Neuronal stem cell (in vitro differentiated cells): ENCODE measurements at regions not wholly inside any gene's neighbourhood (a gene's known extent, or its start where the extent isn't known, plus 50 kb on each side); places are given as distances from the start of the nearest gene placed in this dataset.

Source experiments
- DNase-seq: peaks from one replicate; pipeline ENCODE4 v3.0.0-alpha.2; 2013; ENCODE audit warnings: low spot score
- H2AFZ ChIP-seq: one replicate; pipeline ENCODE4 v1.6.1; 2013; ENCODE audit warnings: mild to moderate bottlenecking, low read length, inconsistent platforms
- H2AK5ac ChIP-seq: 2 replicates; pipeline ENCODE4 v1.6.1; 2013; ENCODE audit warnings: low read depth, mild to moderate bottlenecking, inconsistent platforms, low read length, moderate library complexity, mixed read lengths
- H2BK120ac ChIP-seq: 2 replicates; pipeline ENCODE4 v1.6.1; 2013; ENCODE audit warnings: low read depth, mild to moderate bottlenecking, inconsistent platforms, low read length, moderate library complexity, mixed read lengths
- H2BK12ac ChIP-seq: one replicate; pipeline ENCODE4 v1.6.1; 2013; ENCODE audit warnings: low read length, inconsistent platforms
- H2BK15ac ChIP-seq: 2 replicates; pipeline ENCODE4 v1.6.1; 2013; ENCODE audit warnings: mild to moderate bottlenecking, low read length, inconsistent platforms, mixed read lengths
- H2BK5ac ChIP-seq: one replicate; pipeline ENCODE4 v1.6.1; 2013; ENCODE audit warnings: inconsistent platforms, mild to moderate bottlenecking, low read length, moderate library complexity
- H3K14ac ChIP-seq: one replicate; pipeline ENCODE4 v1.6.1; 2013; ENCODE audit warnings: low read length, inconsistent platforms
- H3K18ac ChIP-seq: 2 replicates; pipeline ENCODE4 v1.6.1; 2013; ENCODE audit warnings: low read length, inconsistent platforms
- H3K23ac ChIP-seq: 2 replicates; pipeline ENCODE4 v1.6.1; 2013; ENCODE audit warnings: low read depth, mild to moderate bottlenecking, mixed read lengths, low read length, inconsistent platforms; ENCODE audit not compliant: poor library complexity
- H3K27ac ChIP-seq: replicated peaks from 3 replicates; pipeline ENCODE4 v1.5.1; 2013; ENCODE audit warnings: low read length, inconsistent platforms
- H3K27me3 ChIP-seq, 3 experiments: 2 replicates each; pipeline ENCODE4 v1.6.1; 2013; ENCODE audit warnings: low read length in 3 of 3, mild to moderate bottlenecking in 2 of 3, inconsistent platforms in 1 of 3, low read depth in 1 of 3, mixed read lengths in 1 of 3, moderate library complexity in 1 of 3; ENCODE audit not compliant: control insufficient read depth in 3 of 3, insufficient read depth in 3 of 3
- H3K36me3 ChIP-seq, 2 donors: replicated peaks in 1 of 2; 2 replicates each; pipeline ENCODE4 v1.6.1; 2013; ENCODE audit warnings: low read length in 2 of 2; ENCODE audit not compliant: control insufficient read depth in 2 of 2, insufficient read depth in 2 of 2
- H3K4ac ChIP-seq: 2 replicates; pipeline ENCODE4 v1.6.1; 2013; ENCODE audit warnings: inconsistent platforms, mild to moderate bottlenecking, low read length, moderate library complexity
- H3K4me1 ChIP-seq, 2 donors: 1 replicate in 1 of 2; 2 replicates in 1 of 2; pipeline ENCODE4 v1.6.1; 2013; ENCODE audit warnings: low read length in 2 of 2, low read depth in 1 of 2; ENCODE audit not compliant: control insufficient read depth in 2 of 2, insufficient read depth in 1 of 2
- H3K4me2 ChIP-seq: one replicate; pipeline ENCODE4 v1.6.1; 2013; ENCODE audit warnings: mild to moderate bottlenecking, low read length, inconsistent platforms; ENCODE audit not compliant: insufficient read depth, poor library complexity, severe bottlenecking
- H3K4me3 ChIP-seq, 2 donors: 2 replicates each; pipeline ENCODE4 v1.5.1; 2013; ENCODE audit warnings: low read length in 2 of 2, mild to moderate bottlenecking in 2 of 2, inconsistent platforms in 1 of 2, moderate library complexity in 1 of 2
- H3K79me1 ChIP-seq: one replicate; pipeline ENCODE4 v1.6.1; 2013; ENCODE audit warnings: low read depth, mild to moderate bottlenecking, inconsistent platforms, low read length, moderate library complexity
- H3K9ac ChIP-seq: one replicate; pipeline ENCODE4 v1.6.1; 2013; ENCODE audit warnings: mild to moderate bottlenecking, low read depth, low read length, inconsistent platforms; ENCODE audit not compliant: poor library complexity
- H3K9me3 ChIP-seq, 2 donors: replicated peaks in 1 of 2; 2 replicates each; pipeline versions ENCODE3 to v1.6.1; 2013; ENCODE audit warnings: low read length in 2 of 2, mild to moderate bottlenecking in 2 of 2, inconsistent platforms in 1 of 2, low read depth in 1 of 2, mixed read lengths in 1 of 2, moderate library complexity in 1 of 2; ENCODE audit not compliant: control insufficient read depth in 2 of 2, insufficient read depth in 1 of 2
- H4K8ac ChIP-seq: one replicate; pipeline ENCODE4 v1.6.1; 2013; ENCODE audit warnings: low read depth, mild to moderate bottlenecking, inconsistent platforms, low read length, moderate library complexity
- H4K91ac ChIP-seq: one replicate; pipeline ENCODE4 v1.6.1; 2013; ENCODE audit warnings: low read length, low read depth, mild to moderate bottlenecking, inconsistent platforms; ENCODE audit not compliant: poor library complexity
- WGBS, 2 donors: extraction: QIAGEN DNeasy Blood & Tissue Kit; methylation state at CpG; one replicate each; pipeline ENCODE4 v1.1.7; 2013; ENCODE audit warnings: missing lambda C conversion rate in 2 of 2, mixed read lengths in 1 of 2; ENCODE audit not compliant: insufficient read length in 2 of 2, insufficient replicate concordance in 1 of 2; ENCODE audit errors: extremely low coverage in 2 of 2; 5-methylcytosine and 5-hydroxymethylcytosine counted together

DNA sequence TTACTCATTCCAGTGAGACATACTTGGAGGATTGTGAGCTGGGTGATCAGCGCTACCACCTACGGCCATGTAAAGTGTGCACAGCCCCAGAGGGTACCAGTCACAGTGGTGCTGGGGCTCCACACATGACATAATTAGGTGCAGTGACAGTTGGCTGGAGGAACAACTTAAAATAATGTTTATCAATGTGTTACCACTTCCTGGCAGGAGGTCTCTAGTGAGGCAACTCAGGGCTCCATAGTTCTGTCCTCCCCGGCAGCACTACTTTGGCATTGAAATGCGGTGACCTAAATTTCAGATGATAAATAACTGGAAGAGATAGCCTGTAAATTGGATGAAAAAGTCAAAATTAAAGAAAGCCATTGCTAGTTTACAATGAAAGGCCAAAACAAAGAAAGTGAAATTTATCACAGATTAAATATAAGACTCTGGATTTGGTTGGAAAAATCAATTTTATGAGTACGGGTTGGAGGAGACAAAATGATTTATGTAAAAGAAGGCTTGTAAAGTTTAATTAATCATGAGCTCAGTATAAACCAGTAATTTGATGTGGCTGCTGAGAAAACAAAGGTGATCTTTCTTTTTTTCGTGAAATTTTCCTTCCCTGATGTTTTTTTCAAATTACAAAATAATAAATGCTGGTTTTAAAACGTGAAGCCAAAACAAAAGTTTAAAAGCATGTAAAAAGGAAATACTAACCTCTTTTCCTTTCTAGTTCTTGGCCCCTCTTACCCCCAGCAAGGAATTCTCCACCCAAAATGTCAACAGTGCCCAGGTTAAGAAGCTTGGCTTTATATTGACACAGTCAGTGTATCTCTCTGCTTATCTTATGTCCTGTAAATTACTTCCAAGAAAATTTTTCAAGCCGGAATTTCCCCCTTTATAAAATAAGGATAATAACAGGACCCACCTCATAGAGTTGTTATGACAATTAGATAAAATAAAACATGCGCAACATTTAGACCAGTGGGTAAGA is 126.7 kb upstream of the NOX3 start:
- Histone ChIP-seq H2BK15ac (no peak overlapping the region), H3K4me1 (no peaks in the 10 kb centered on the region), H3K4me2 (no peak overlapping the region), H3K9me3 (peaks cover 0 to 2% of the 10 kb centered on the region in 2 donors), H2BK5ac (no peak overlapping the region), H3K27me3 (no peaks in the 10 kb centered on the region), H3K36me3 (no peaks in the 10 kb centered on the region), H2BK12ac (no peak overlapping the region), H4K8ac (no peak overlapping the region), H3K14ac (no peak overlapping the region), H2AFZ (no peak overlapping the region), H3K23ac (no peak overlapping the region), H3K79me1 (no peaks in the 10 kb centered on the region), H3K27ac (no peak overlapping the region), H4K91ac (no peak overlapping the region), H3K18ac (no peak overlapping the region), H2AK5ac (no peak overlapping the region), H3K4ac (no peak overlapping the region), H3K4me3 (no peak overlapping the region), H2BK120ac (no peak overlapping the region), H3K9ac (no peak overlapping the region)
- no peak for DNase-seq
- no CpG with 5 or more reads among the region's 9 CpGs for WGBS, 2 donors

DNA sequence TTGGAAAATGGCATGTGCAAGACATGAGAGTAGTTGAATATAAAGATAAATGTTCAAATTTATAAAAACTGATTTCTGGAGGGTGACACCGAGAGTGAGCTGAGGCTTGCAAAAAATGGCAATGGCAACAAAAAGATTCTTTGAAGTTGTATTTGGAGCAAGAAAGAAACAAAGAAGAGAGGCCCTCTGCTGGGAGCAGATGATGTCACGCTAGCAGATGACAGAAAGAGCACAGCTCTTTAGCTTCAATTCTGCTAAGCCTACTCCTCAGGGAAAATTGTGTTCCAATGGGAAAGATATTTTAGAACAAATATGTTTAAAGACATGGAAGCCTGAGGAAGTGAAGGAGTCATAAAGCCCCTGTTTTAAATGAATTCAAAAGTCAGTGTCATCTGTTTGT is 125.3 kb upstream of the NOX3 start:
- no peaks in the 10 kb centered on the region for H3K4me1 ChIP-seq
- no peaks in the 10 kb centered on the region for H3K27me3 ChIP-seq
- H3K9me3 ChIP-seq: peaks cover 0 to 2% of the 10 kb centered on the region in 2 donors
- H3K4ac ChIP-seq: no peak overlapping the region
- no peaks in the 10 kb centered on the region for H3K36me3 ChIP-seq
- H2AK5ac ChIP-seq: no peak overlapping the region
- no peak overlapping the region for H3K23ac ChIP-seq
- no peak overlapping the region for H2BK5ac ChIP-seq
- H2AFZ ChIP-seq: no peak overlapping the region
- no peak overlapping the region for H3K4me2 ChIP-seq
- no peak overlapping the region for H3K27ac ChIP-seq
- DNase-seq: no peak
- H4K8ac ChIP-seq: no peak overlapping the region
- H4K91ac ChIP-seq: no peak overlapping the region
- H3K14ac ChIP-seq: no peak overlapping the region
- H2BK15ac ChIP-seq: no peak overlapping the region
- no peak overlapping the region for H2BK120ac ChIP-seq
- H3K9ac ChIP-seq: no peak overlapping the region
- no peak overlapping the region for H2BK12ac ChIP-seq
- no peaks in the 10 kb centered on the region for H3K79me1 ChIP-seq
- WGBS, 2 donors: no CpG with 5 or more reads among the region's 2 CpGs
- H3K18ac ChIP-seq: no peak overlapping the region
- H3K4me3 ChIP-seq: no peak overlapping the region

GRCh38 chr6:155578251-155578650 is 122.6 kb upstream of the NOX3 start:
- no peak overlapping the region for H2BK120ac ChIP-seq
- no peak overlapping the region for H3K4me2 ChIP-seq
- no peaks in the 10 kb centered on the region for H3K27me3 ChIP-seq
- no peak overlapping the region for H3K23ac ChIP-seq
- no peak overlapping the region for H3K4ac ChIP-seq
- no peak overlapping the region for H4K91ac ChIP-seq
- H2BK12ac ChIP-seq: no peak overlapping the region
- H3K14ac ChIP-seq: no peak overlapping the region
- no peaks in the 10 kb centered on the region for H3K79me1 ChIP-seq
- H3K18ac ChIP-seq: no peak overlapping the region
- H3K9me3 ChIP-seq: peaks cover 0 to 2% of the 10 kb centered on the region in 2 donors
- DNase-seq: no peak
- no peak overlapping the region for H2AK5ac ChIP-seq
- H3K36me3 ChIP-seq: no peaks in the 10 kb centered on the region
- H3K4me3 ChIP-seq: no peak overlapping the region
- no peak overlapping the region for H3K27ac ChIP-seq
- H3K9ac ChIP-seq: no peak overlapping the region
- H2BK15ac ChIP-seq: no peak overlapping the region
- no peak overlapping the region for H4K8ac ChIP-seq
- H2BK5ac ChIP-seq: no peak overlapping the region
- no peak overlapping the region for H2AFZ ChIP-seq
- no peaks in the 10 kb centered on the region for H3K4me1 ChIP-seq

DNA sequence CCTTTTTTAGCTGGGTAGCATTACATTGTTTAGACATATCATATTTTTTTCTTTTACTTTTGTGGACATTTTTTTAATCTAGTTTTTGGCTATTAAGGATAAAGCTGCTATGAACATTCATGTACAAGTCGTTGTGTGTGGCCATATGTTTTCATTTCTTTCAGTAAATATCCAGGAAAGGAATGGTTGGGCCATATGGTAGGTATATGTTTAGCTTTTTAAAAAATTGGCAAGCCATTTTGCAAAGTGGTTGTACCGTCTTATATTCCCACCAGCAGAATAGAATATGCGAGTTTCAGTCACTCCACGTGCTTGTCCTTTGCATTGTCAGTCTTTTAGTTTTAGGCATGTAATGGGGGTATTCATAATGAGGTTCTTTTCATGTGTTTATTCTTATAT is 106.3 kb upstream of the NOX3 start:
- H3K4me1 ChIP-seq: no peaks in the 10 kb centered on the region
- no peak overlapping the region for H3K18ac ChIP-seq
- H2BK15ac ChIP-seq: no peak overlapping the region
- H3K4ac ChIP-seq: no peak overlapping the region
- H4K8ac ChIP-seq: no peak overlapping the region
- DNase-seq: no peak
- H3K27ac ChIP-seq: no peak overlapping the region
- no peaks in the 10 kb centered on the region for H3K9me3 ChIP-seq
- no peak overlapping the region for H2AFZ ChIP-seq
- H2BK120ac ChIP-seq: no peak overlapping the region
- no peak overlapping the region for H2BK5ac ChIP-seq
- H3K4me3 ChIP-seq: no peak overlapping the region
- H3K27me3 ChIP-seq: no peaks in the 10 kb centered on the region
- H3K23ac ChIP-seq: no peak overlapping the region
- no peak overlapping the region for H2BK12ac ChIP-seq
- H3K36me3 ChIP-seq: no peaks in the 10 kb centered on the region
- H4K91ac ChIP-seq: no peak overlapping the region
- H3K9ac ChIP-seq: no peak overlapping the region
- H2AK5ac ChIP-seq: no peak overlapping the region
- no peak overlapping the region for H3K14ac ChIP-seq
- peaks cover 2% of the 10 kb centered on the region for H3K79me1 ChIP-seq
- no peak overlapping the region for H3K4me2 ChIP-seq
- WGBS, 2 donors: no CpG with 5 or more reads among the region's 4 CpGs
